GM12865 (cell line): ENCODE measurements at regions not wholly inside any gene's neighbourhood (a gene's known extent, or its start where the extent isn't known, plus 50 kb on each side); places are given as distances from the start of the nearest gene placed in this dataset.
"Not testable (repeated sequence)": the region's sequence is repeated elsewhere in the genome, so short reads cannot be mapped to it uniquely, and the experiment has no call there.

Experiments
- DNase-seq: peaks from one replicate; pipeline ENCODE4 v3.0.0; 2010; ENCODE audit warnings: low read depth
- H3K4me3 ChIP-seq: 2 replicates; pipeline ENCODE4 v1.5.1; 2011; ENCODE audit warnings: mild to moderate bottlenecking, low read depth, low read length, control low read depth
- CTCF ChIP-seq: IDR thresholded peaks from 2 replicates; pipeline ENCODE4 v1.5.1; 2011; ENCODE audit warnings: low read length, control low read depth, low read depth, inconsistent platforms; ENCODE audit not compliant: insufficient read depth; ENCODE audit errors: missing control alignments

GRCh38 chr2:221726894-221727513, 154.9 kb upstream of the EPHA4 start:
- TF ChIP-seq CTCF = no peak
- DNase-seq = no peak
- no peak overlapping the region for H3K4me3 ChIP-seq

- TF ChIP-seq CTCF = no peak
- H3K4me3 ChIP-seq = no peak overlapping the region
- DNase-seq = no peak
These were observed 152.6 kb upstream of the EPHA4 start for GRCh38 chr2:221724631-221725203.

GRCh38 chr2:221724117-221724516, 152.0 kb upstream of the EPHA4 start:
- not testable (repeated sequence) for H3K4me3 ChIP-seq, DNase-seq

GRCh38 chr2:221716426-221717303, 144.6 kb upstream of the EPHA4 start:
- TF ChIP-seq CTCF = no peak
- no peak overlapping the region for H3K4me3 ChIP-seq
- no peak for DNase-seq

- no peak for TF ChIP-seq CTCF
- DNase-seq = no peak
- H3K4me3 ChIP-seq = no peak overlapping the region
These were observed 143.6 kb upstream of the EPHA4 start for GRCh38 chr2:221715523-221716247.

GRCh38 chr2:221710744-221711143, 138.6 kb upstream of the EPHA4 start:
- no peak for DNase-seq
- no peak for TF ChIP-seq CTCF
- H3K4me3 ChIP-seq = no peak overlapping the region

- DNase-seq = no peak
- TF ChIP-seq CTCF = no peak
- no peak overlapping the region for H3K4me3 ChIP-seq
These were observed 136.8 kb upstream of the EPHA4 start for GRCh38 chr2:221708902-221709301.
